HPDE6-E6E7 (cell line): ENCODE measurements at regions not wholly inside any gene's neighbourhood (a gene's known extent, or its start where the extent isn't known, plus 50 kb on each side); places are given as distances from the start of the nearest gene placed in this dataset.
"Not testable (repeated sequence)": the region's sequence is repeated elsewhere in the genome, so short reads cannot be mapped to it uniquely, and the experiment has no call there.

Experiments used
- DNase-seq: peaks from one replicate; pipeline ENCODE4 v3.0.0; 2011; ENCODE audit warnings: missing footprints; ENCODE audit errors: extremely low spot score

GRCh38 chr6:81017586-81017985 is 734.9 kb downstream of the TENT5A start:
- DNase-seq: not testable (repeated sequence)

GRCh38 chr6:81003894-81004293 is 748.6 kb downstream of the TENT5A start:
- DNase-seq: no peak

GRCh38 chr6:81003156-81003555 is 749.3 kb downstream of the TENT5A start:
- no peak for DNase-seq

- no peak for DNase-seq
These were observed 750.4 kb downstream of the TENT5A start for GRCh38 chr6:81002126-81002525.

GRCh38 chr6:80991316-80991715 is 761.2 kb downstream of the TENT5A start:
- DNase-seq: no peak

- no peak for DNase-seq
These were observed 763.6 kb downstream of the TENT5A start for GRCh38 chr6:80988892-80989291.

- no peak for DNase-seq
These were observed 764.2 kb downstream of the TENT5A start for GRCh38 chr6:80988286-80988685.

- not testable (repeated sequence) for DNase-seq
These were observed 771.3 kb downstream of the TENT5A start for GRCh38 chr6:80981226-80981625.

- no peak for DNase-seq
These were observed 776.1 kb downstream of the TENT5A start for GRCh38 chr6:80976336-80976735.

- no peak for DNase-seq
These were observed 777.9 kb downstream of the TENT5A start for GRCh38 chr6:80974579-80974978.

- DNase-seq: no peak
These were observed 783.0 kb downstream of the TENT5A start for GRCh38 chr6:80969439-80969838.

GRCh38 chr6:80967609-80968008 is 784.9 kb downstream of the TENT5A start:
- no peak for DNase-seq

GRCh38 chr6:80962382-80962781 is 790.1 kb downstream of the TENT5A start:
- no peak for DNase-seq

- no peak for DNase-seq
These were observed 791.3 kb downstream of the TENT5A start for GRCh38 chr6:80961166-80961565.

GRCh38 chr6:80959034-80959433 is 793.4 kb downstream of the TENT5A start:
- no peak for DNase-seq

- no peak for DNase-seq
These were observed 795.6 kb downstream of the TENT5A start for GRCh38 chr6:80956898-80957297.

- DNase-seq: not testable (repeated sequence)
These were observed 800.0 kb downstream of the TENT5A start for GRCh38 chr6:80952479-80952878.

- DNase-seq: no peak
These were observed 806.1 kb downstream of the TENT5A start for GRCh38 chr6:80946402-80946801.

- no peak for DNase-seq
These were observed 809.6 kb downstream of the TENT5A start for GRCh38 chr6:80942911-80943310.

- no peak for DNase-seq
These were observed 811.5 kb downstream of the TENT5A start for GRCh38 chr6:80940976-80941375.

- DNase-seq: no peak
These were observed 811.9 kb downstream of the TENT5A start for GRCh38 chr6:80940571-80940970.

- DNase-seq: no peak
These were observed 812.6 kb downstream of the TENT5A start for GRCh38 chr6:80939898-80940297.

GRCh38 chr6:80939480-80939879 is 813.0 kb downstream of the TENT5A start:
- no peak for DNase-seq

- DNase-seq: no peak
These were observed 814.4 kb downstream of the TENT5A start for GRCh38 chr6:80938131-80938530.

GRCh38 chr6:80932359-80932758 is 820.1 kb downstream of the TENT5A start:
- no peak for DNase-seq
